HT1080 (cell line): ENCODE measurements at regions not wholly inside any gene's neighbourhood (a gene's known extent, or its start where the extent isn't known, plus 50 kb on each side); places are given as distances from the start of the nearest gene placed in this dataset.
A peak's percentile ranks its signal among the peaks of the same experiment; 100 is the strongest.
"Not testable (repeated sequence)": the region's sequence is repeated elsewhere in the genome, so short reads cannot be mapped to it uniquely, and the experiment has no call there.

Experiments
- DNase-seq: peaks from one replicate; pipeline ENCODE4 v3.0.0-alpha.2; 2015; ENCODE audit warnings: low read depth

GRCh38 chr18:1658908-1659566 is 754.4 kb downstream of the ADCYAP1 start:
- DNase-seq = no peak

DNA sequence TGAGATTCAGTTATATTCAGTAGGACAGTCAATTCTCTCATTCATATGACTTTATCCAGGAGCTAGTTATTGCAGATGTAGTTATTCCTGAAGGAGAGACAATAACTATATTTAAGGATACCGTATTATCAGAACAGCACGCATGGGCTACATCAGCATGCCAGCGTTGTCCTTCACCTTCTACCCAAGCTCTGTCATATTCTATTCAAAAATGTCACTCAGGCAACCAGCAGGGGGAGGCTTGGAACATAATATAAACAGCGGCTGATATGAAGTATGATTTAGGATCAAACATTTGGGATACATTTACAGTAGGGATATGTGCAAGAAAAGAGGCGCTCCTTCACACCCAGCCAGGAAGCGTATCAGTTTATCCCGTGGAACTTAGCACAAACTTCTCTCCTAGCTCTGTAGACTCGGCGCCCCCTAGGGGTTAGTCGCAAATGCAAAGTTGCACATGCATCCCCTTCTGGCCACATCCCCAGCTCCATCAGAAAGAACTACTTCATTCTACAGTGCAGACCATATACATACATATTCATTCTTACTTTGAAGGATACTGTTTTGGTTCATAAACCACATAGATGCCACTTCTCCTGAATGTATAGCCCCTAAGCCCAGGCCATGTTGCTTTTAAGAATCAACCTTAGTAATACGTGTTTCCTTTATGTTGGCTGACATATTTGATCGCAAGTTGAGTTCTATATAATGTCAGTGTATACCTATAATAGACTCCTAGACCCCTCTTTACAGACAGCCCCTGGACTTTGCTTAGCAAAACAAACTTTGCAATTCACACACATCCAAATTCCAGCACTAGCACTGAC is 759.4 kb downstream of the ADCYAP1 start:
- DNase-seq = peak; percentile 48

DNA sequence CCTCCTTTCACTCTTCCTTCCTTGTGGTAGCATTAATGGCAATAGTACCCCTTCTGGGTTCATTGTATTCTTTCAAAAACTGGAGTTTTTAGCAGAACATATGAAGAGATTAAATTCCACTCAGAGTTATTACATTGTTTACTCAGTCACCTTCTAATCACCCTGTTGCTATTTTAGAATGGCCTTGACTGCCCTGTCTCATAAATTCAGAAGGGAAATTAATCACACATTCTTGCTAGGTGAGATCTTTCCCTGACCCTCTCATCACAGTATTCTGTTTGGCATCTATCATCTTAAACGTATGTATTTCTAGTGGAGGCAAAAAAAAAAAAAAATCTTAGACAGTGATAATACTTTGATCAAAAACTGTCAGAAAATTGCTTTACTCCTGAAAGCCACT is 760.4 kb downstream of the ADCYAP1 start:
- DNase-seq = no peak

- DNase-seq = no peak
Observed at GRCh38 chr18:1668279-1668678, 763.6 kb downstream of the ADCYAP1 start.

DNA sequence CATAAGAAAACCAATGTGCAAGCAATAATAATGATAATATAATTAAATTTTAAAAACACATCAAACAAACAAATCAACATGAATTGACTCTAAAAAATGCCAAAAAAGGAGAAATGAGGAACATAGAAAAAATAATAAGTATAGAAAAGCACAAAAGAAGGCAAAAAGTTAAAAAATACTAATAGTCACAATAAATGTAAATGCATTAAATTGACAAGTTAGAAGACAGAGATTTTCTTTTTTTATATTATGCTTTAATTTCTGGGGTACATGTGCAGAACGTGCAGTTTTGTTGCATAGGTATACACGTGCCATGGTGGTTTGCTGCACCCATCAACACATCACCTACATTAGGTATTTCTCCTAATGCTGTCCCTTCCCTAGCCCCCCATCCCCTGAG is 767.0 kb downstream of the ADCYAP1 start:
- DNase-seq = not testable (repeated sequence)

DNA sequence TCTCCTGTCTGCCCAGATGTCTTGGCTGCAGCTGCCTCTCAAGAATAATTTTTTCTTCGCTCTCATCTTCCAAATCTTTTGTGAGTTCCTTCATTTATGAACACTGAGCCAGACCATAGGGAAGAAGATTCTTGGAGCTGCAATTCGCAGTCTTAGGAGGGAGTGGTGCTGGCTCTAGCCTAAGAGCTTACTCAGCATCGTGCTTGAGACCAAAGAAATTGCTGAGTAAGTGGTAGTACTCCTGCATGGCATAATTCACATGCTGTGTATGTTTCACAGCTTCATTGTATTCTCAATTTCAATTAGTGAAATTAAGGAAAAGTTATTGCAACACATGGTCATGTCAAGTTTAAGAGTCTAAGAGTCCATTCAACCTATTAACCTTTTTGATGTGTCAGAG is 771.7 kb downstream of the ADCYAP1 start:
- no peak for DNase-seq

DNA sequence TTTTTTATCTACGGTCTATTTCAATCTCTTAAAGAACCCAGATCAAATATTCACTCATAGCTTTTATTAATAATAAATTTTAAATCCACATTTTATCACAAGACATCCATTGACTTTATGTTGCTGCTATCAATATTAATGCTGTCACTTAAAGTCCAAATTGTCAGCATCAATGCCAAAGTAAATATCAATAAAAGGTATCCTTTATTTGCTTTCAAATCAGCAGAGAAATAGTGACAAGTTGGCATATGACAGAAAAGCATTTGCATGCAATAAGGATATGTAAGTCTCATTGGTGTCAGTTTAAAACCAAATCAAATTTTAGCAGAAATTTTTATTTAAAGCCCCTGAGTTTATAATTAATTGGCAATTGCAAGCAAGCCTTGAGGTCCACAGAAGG is 775.4 kb downstream of the ADCYAP1 start:
- no peak for DNase-seq

- DNase-seq = no peak
Observed at GRCh38 chr18:1691863-1692262, 787.2 kb downstream of the ADCYAP1 start.

GRCh38 chr18:1708006-1708405 is 803.3 kb downstream of the ADCYAP1 start:
- peak; percentile 41 for DNase-seq

GRCh38 chr18:1710114-1710513 is 805.4 kb downstream of the ADCYAP1 start:
- DNase-seq = no peak

- no peak for DNase-seq
Observed at GRCh38 chr18:1732143-1732542, 827.5 kb downstream of the ADCYAP1 start.

DNA sequence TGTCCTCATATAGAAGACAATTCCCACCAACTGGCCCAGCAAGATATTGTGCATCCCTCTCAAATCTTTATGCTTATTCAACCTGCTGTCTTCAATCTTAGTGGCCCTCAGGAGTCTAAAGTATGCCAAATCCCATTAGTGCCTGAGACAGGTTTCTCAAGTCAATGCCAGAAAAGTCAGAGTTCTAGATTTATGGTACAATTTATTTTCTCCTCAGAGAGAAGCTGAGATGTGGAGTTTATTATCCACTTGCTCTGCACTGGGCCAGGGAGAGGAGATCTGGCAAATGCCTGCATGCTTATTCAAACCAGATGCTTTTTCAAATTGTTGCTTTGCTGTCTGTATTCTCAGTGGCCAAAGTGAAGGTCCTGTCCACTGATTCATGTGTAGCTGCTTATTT is 825.2 kb downstream of the METTL4 start:
- DNase-seq = no peak

- no peak for DNase-seq
Observed at GRCh38 chr18:1751249-1751648, 820.1 kb downstream of the METTL4 start.

GRCh38 chr18:1760901-1761300 is 810.4 kb downstream of the METTL4 start:
- peak; percentile 27 for DNase-seq

DNA sequence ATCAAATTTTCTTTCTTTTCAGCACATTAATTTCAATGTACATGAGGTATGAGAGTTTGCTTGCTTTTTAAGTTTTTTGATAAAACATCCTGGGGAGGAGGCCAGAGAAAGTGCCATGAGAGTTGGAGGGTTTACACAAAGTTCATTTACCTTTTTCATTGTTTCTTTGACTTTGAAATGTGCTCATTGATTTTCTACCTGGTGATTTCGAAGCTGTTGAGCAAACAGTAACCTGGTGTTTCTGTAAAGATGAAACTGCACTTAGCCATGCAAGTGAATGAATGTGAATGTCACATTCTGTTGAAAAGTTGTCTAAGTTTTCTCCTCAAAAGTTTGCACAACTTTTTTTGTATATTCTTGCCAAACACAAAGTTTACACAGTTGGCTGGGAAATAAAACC is 797.0 kb downstream of the METTL4 start:
- no peak for DNase-seq

DNA sequence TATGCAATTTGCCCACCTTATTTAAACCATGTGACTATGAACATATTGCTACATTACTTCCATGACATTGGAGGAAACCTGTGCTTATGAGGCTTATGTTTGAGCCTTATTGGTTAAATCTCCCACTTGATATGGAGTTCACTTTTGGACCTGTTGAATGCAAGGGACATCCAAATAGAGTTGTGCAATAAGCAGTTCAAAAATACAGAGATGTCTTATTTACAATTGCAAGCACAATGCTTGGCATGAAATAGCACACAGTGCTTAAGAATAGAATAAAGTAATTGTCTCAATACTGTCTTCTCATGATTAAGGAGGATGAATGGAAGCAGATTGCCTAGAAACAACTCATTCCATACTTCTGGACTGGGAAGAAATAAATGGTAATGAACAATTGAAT is 793.5 kb downstream of the METTL4 start:
- DNase-seq = no peak

- no peak for DNase-seq
Observed at GRCh38 chr18:1778496-1779178, 792.7 kb downstream of the METTL4 start.

- DNase-seq = no peak
Observed at GRCh38 chr18:1779587-1779986, 791.7 kb downstream of the METTL4 start.

GRCh38 chr18:1784113-1784512 is 787.2 kb downstream of the METTL4 start:
- DNase-seq = no peak

GRCh38 chr18:1785980-1786379 is 785.3 kb downstream of the METTL4 start:
- not testable (repeated sequence) for DNase-seq

DNA sequence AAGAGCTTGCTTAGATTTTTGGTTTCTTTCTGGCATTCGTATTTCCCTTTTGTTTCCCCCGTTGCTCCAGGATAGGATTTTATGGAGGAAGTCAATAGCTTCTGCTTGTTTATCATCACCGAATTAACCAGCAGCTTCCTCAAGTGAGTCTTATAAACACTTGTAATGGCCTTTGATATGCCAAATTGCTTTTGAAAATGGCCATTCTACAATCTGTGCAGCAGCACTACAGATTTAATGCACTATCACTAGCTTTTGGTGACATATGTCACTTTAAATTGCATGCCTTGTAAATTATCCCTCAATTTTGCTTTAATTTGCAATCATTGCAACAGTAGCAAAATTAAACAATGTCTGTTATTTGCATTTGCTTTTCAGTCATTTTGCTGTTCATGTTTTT is 774.7 kb downstream of the METTL4 start:
- DNase-seq = no peak

- no peak for DNase-seq
Observed at GRCh38 chr18:1797235-1797634, 774.1 kb downstream of the METTL4 start.
